ENCODE measurements at regions not wholly inside any gene's neighbourhood (a gene's known extent, or its start where the extent isn't known, plus 50 kb on each side); places are given as distances from the start of the nearest gene placed in this dataset.

GRCh38 chr2:133720429-133720828, 152.2 kb upstream of the NCKAP5 start:
- no peak for DNase-seq (ENCODE audit: low spot score)

DNA sequence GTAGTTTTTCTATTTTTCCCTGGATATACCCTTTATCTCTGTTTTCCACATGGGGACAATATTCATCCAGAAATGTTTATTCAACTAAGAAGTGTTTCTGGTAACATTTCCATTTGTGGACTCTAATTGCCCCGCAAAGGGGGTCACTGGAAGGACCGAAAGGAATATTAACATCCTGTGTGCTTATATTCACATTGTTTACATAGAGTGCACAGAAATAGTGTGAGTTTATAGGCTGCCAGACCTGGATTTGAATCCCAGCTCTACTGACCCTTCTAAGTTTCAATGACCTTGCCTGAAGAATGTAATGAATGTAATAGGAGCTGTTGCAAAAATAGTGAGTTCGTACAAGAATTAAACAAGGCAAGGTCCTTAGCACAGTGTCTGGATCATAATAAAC, 152.9 kb upstream of the NCKAP5 start:
- no peak for DNase-seq (ENCODE audit: low spot score)

- no peak for DNase-seq (ENCODE audit: low spot score)
These were observed 154.9 kb upstream of the NCKAP5 start for GRCh38 chr2:133723133-133723532.

DNA sequence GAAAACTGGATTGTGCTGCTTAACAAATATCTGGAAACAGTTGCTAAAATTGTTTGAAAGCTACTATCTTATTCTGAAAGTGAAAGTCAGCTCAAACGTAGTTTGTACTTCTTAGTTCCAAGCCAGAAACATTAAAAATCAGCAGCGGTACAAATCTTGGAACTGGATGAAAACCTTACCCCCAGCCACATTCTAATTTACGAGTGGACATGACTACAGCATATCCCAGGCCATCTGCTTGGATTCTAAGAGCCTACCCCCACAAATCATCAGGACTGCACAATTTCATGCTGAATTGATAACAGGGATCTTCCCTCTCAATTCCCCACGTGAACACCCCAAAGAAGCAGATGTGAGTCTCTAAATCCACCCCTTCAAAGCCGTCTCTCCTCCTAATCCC, 158.7 kb upstream of the NCKAP5 start:
- peak; percentile 5 for DNase-seq (ENCODE audit: low spot score)

DNA sequence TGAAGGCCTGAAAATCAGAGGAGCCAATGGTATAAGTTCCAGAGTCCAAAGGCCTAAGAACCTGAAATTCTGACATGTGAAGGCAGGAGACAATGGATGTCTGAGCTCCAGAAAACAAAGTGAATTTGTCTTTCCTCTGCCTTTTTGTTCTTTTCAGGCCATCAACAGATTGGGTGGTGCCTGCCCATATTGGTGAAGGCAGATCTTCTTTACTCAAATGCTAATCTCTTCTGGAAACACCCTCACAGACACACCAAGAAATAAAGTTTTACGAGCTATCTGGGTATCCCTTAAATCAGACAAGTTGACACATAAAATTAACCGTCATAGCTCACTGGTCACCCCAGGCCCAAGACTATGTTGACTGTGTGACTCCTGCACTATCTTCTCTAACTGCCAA, 163.8 kb upstream of the NCKAP5 start:
- no peak for DNase-seq (ENCODE audit: low spot score)

DNA sequence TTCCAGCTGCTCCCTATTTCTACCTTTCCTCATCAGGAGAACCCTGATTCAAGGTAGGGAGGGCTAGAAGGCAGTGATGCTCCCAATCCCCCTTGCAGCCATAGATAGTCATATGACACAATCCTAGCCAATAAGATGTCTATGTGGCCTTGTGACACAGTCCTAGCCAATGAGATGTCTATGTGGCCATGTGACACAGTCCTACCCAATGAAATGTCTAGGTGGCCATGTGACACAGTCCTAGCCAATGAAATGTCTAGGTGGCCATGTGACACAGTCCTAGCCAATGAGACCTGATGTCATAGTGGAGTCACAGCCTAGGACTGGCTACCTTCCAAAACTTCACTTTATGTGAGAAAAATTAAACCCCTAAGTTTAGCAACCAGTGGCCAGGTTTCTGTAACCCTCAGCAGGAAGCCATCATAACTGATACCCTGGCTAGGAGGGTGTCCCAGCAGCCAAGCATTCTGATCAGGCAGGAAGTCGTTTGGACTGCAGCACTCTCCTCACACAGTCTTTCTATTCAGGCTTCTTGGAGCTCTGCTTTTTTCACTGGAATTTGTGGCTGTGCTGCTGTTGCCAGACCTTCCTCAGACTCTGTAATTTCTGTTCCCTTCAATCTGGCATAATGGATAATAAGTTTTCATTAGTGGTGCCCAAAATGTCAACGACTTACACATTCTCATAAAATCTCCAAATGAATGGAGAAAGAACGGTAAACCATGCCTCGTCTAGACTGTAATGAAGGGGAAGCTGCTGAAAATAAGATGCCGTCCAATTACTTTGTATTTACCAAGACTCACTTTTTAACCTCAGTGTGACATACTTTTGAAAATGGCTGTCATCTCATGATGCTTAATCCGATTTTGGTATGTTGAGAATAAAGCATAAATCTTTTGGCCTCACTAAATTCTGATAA, 165.0 kb upstream of the NCKAP5 start:
- DNase-seq (ENCODE audit: low spot score), result peak; percentile 20

- DNase-seq (ENCODE audit: low spot score), result peak; percentile 61
These were observed 165.6 kb upstream of the NCKAP5 start for GRCh38 chr2:133733901-133734255.

DNA sequence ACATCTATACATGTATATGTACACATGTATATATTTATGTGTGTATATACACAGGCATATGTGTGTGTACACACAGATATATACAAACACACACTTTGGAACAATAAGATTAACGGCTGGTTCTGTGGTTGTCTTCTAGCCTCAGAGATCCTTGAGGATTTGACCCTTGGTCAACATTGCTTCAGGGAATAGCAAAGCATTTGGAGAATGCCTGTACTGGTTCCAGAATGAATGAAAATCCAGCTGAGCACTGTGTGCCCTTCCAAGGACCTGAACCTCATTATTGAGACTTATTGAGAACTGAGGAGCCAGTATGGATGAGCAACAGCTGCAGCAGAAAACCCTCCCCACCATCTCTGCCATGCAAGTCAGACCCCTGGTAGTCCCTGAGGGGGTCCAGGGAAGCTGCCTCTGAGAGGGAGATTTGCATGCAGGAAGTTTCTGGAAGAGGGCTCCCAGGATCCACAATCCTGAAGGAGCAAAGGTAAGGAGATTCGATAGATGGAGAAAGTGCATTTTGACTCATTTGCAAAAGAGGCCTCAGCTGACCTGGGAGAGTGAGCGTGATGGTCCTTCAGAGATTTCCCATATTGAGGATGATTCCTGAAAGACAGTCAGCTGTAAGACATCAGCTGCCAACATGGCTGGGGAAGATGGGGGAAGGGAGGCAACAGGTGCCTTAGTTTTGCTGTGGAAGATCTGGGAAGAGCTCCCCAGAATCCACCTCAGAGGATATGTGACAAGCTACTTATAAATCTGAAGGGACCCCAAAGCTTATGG, 166.6 kb upstream of the NCKAP5 start:
- DNase-seq (ENCODE audit: low spot score), result peak; percentile 27

- no peak for DNase-seq (ENCODE audit: low spot score)
These were observed 168.4 kb upstream of the NCKAP5 start for GRCh38 chr2:133736674-133737073.

- no peak for DNase-seq (ENCODE audit: low spot score)
These were observed 169.2 kb upstream of the NCKAP5 start for GRCh38 chr2:133737242-133737993.

DNA sequence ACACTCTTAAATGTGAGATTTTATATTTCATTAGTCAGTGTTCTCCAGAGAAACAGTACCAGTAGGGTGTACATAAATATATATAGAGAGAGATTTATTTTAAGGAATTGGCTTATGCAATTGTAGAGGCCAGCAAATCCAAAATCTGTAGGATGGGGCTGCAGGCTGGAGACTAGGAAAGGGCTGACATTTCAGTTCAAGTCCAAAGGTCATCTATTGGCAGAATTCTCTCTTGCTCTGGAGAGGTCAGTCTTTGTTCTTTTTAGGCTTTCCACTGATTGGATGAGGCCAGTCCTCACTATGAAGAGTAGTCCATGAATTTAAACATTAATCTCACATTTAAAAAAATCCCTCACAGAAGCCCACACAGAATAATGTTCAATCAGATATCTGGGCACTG, 170.8 kb upstream of the NCKAP5 start:
- no peak for DNase-seq (ENCODE audit: low spot score)

DNA sequence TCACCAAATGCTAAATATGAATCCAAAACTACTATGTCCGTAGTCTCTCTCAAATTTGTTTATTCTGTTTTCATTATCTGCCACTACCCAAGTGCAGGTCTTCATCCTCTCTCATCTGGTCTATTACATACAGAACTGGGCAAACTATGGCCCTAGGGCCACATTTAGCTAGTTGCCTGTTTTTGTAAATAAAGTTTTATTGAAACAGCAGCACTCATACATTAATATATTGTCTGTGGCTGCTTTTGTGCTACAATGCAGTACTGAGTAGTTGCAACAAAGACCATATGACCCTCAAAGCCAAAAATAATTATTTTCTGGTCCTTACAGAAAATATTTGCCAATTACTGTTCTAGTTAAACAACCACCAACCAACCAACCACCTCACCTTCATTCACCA, 172.2 kb upstream of the NCKAP5 start:
- DNase-seq (ENCODE audit: low spot score), result no peak

- no peak for DNase-seq (ENCODE audit: low spot score)
These were observed 179.9 kb upstream of the NCKAP5 start for GRCh38 chr2:133748007-133748700.

DNA sequence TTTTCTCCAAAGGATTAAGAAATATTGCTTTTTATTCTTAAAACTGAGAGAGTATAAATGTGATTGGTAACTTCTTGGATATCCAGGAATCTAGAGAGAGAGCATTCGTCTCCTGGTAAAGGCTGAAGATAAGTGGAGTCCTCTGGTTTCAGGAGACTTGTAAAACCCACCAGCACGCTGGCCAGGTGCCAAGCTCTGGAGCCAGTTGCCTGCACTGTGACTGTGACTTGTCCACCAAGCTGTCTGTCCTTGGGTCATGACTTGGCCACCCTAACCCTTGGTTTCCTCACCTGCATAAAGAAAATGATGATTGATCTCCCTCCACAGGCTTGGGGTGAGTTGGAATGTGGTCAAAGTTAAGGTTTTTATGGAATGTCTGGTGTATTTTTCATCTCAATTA, 185.4 kb upstream of the NCKAP5 start:
- DNase-seq (ENCODE audit: low spot score), result no peak

DNA sequence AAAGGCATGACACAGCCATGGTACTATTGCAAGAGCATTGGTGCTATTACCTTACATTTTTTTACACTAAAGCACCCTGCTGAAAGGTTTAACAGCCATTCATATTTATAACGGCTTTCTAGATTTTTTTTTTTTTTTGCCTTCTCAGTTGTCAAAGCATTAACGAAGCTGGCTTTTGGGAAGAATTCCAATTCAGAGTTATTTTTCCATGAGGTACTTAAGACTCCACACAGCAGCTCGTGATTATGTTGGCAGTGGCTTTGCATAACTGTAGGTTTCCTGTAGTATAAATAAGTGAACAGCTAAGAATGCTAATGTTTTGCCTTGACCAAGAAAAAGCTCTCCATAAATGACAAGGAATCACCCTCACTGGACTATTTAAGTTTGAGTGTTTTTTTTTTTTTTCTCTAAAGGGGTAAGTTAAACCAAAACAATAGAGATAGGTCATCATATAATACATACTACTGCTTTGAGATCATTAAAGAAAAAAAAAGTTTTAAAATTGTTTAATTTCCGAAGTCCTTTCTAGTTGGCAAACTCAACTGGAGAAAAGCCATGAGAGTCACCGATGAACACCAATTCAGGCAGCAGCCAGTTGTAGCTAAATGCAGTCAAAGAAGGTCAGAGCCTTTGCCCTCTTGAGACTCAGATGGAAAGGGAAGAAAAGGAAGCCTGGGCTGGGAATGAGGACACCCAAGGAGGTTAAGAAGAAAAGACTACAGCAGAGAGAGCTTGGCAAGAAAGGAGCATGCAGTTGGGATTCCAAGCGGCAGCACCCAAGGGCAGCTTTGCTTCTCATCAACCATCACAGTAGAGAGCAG, 187.4 kb upstream of the NCKAP5 start:
- peak; percentile 63 for DNase-seq (ENCODE audit: low spot score)

DNA sequence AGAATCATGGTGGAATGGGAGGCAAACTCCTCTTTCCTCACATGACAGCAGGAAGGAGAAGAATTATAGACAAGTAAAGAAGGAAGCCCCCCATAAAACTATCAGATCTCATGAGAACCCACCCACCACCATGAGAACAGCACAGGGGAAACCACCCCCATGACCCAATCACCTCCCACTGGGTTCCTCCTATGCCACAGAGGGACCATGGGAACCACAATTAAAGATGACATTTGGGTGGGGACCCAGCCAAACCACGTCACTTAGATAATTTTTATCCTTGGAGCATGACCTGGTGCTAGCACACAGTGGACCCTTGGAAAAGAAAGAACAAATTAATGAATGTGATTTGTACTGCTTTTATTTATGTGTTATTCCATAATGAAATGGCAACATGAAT, 188.6 kb upstream of the NCKAP5 start:
- no peak for DNase-seq (ENCODE audit: low spot score)

DNA sequence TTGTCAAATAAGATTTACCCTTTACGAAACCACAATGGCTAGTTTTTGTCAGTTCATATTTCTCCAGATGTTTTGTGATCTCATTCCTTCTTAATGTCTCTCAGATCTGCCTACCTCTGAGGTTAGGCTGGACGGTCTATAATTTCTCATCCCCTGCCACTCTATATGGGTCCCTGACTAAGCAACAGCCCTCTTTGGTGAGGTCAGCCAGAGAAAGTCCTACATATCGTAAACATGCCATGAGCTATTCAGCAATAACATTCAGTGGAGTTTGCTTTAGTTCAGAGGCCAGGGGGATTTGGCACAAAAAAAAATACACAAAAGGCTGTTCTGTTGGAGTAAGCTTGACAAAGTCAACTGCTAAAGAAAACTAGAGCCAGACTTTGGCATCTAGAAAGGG, 192.1 kb upstream of the NCKAP5 start:
- peak; percentile 33 for DNase-seq (ENCODE audit: low spot score)

GRCh38 chr2:133765658-133766057, 197.4 kb upstream of the NCKAP5 start:
- peak; percentile 27 for DNase-seq (ENCODE audit: low spot score)

DNA sequence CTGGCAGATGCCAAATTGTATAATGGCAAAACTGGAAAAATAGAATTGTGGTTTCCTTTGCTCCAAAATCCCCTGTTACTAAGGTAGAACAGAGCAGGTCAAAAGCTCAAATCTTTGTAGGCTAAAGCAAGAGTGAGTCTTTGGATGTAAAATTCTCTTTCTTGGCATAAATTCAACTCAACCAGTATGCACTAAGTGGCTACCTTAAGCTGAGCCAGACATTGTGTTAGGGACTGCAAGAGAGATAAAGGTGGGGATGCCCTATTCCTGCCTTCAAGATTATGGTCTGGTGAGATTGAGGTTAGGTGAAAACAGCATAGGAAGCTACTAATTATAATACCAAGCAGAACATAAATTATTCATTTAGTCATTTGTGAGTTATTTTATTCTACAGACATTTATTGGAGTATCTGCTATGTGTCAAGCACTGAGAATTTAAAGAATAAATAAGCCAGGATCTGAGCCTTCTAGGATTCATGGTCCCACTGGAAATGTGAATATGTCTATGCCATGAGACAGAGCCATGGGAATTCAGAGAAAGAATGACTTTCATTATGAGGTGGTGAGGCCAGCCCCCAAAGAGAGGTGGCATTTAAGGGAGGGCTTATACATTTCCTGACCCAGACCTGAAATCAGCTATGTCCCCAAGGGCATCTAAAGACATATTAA, 198.0 kb upstream of the NCKAP5 start:
- no peak for DNase-seq (ENCODE audit: low spot score)

GRCh38 chr2:133768256-133768655, 200.0 kb upstream of the NCKAP5 start:
- DNase-seq (ENCODE audit: low spot score), result no peak

Measured in GM03348 (cell line).